Ammon's horn (tissue), 1 donor: ENCODE measurements at regions not wholly inside any gene's neighbourhood (a gene's known extent, or its start where the extent isn't known, plus 50 kb on each side); places are given as distances from the start of the nearest gene placed in this dataset.
A peak's percentile ranks its signal among the peaks of the same experiment; 100 is the strongest.

Experiments
- DNase-seq: peaks from one replicate; pipeline ENCODE4 v3.0.0-alpha.2; 2016; ENCODE audit warnings: low spot score

- no peak for DNase-seq
Observed at GRCh38 chr2:133768658-133769435, 200.6 kb upstream of the NCKAP5 start.

DNA sequence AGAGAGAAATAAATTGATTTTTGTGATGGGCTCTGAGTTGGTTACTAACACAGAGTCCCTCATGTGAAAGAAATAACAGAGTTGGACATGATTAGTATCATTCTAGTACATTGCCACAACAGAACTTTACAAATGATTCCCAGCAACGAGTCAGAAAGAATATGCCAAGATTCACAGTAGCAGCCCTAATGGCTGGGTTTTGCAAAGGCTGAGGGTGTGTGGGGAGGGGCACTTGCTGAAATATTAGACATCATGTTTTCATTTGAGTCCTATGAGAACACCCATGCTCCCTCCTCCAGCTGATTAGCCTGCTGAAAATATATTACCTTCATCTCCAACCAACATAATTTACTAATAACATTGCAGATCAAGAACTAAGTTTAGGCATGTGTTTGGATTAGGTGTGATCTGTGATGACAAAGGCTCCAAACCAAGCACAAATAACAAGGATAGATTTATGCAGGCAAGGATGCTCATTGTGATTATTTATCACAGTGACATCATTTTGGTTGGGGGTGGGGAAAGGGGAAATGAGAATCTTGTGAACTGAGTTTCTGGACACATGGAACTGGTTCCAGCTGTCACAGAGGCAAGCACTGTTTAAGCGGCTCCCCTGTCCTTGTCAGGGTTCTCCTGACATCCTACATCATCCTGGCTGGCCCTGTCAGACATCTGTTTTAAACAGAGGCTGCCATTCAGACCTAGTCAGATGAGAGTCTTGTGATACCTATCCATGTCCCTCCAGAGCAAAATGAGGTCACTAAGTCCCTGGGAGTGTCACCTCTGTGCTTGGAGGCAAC lies 205.8 kb upstream of the NCKAP5 start:
- peak; percentile 61 for DNase-seq

GRCh38 chr2:133774654-133775015 lies 206.4 kb upstream of the NCKAP5 start:
- DNase-seq = peak; percentile 64

DNA sequence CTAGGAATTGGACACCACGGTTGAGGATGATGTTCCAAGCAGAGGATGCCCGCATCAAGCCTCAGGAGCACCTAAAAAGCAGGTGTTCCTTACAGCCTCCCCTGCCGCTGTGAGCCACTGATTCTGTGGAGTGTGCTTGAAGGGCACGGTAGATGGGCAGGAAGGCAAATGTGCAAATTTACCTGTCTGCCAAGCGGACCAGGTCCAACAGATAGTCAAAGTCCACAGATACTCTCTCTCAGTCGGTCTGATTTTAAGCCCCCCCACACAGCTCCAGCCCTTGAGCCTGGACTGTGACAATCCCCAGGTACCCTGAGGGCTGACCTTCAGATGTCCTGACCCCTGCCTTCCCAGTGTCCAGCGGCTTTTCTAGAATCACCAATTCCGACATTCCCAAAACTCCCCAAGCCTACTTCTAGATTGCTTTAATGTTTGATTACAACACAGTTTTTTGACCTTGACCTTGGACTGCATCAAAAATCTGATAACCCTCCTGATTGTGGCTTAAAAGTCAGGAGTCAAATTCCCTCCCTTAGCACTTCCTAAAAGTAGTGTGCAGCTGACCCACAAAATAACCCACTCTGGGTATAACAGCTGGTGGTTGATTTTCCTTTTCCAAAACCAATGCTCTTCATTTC lies 208.8 kb upstream of the NCKAP5 start:
- no peak for DNase-seq

- no peak for DNase-seq
Observed at GRCh38 chr2:133777574-133777960, 209.3 kb upstream of the NCKAP5 start.

DNA sequence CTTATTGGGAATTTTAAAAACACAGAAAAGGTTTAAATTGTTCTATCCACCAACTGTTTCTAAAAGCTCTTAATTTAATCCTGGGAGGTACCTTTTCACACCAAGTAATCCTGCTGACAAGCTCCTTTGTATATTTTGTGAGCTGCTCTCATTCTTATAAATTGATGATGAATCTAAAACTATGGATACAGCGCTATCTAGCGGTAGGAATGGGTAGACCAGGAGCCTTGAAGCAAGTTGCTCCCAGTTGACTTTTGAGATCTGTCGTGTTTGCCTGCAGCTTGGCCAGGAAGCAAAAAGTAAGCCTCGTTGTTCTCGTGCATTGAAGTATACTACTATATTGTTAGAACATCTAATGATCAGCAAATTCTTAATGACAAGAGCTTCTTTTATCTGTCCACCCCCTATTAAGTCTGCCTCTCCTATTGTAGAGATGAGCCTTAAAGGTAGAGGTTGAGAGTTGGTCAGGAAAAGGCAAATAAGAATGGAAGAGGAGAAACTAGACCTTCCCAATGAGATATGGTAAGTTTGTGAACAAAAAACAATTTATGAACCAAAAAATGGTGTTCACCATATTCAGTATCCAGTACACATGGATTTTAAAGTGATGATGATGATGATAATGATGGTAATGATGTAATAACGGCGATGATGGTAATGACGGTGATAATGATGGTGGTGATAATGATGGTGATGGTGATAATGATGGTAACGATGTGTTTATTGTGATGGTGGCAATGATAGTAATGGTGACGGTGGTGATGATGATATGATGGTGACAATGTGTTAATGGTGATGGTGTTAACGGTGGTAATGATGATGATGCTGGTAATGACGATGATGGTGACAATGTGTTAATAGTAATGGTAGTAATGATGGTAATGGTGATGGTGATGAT lies 212.1 kb upstream of the NCKAP5 start:
- peak; percentile 90 for DNase-seq

DNA sequence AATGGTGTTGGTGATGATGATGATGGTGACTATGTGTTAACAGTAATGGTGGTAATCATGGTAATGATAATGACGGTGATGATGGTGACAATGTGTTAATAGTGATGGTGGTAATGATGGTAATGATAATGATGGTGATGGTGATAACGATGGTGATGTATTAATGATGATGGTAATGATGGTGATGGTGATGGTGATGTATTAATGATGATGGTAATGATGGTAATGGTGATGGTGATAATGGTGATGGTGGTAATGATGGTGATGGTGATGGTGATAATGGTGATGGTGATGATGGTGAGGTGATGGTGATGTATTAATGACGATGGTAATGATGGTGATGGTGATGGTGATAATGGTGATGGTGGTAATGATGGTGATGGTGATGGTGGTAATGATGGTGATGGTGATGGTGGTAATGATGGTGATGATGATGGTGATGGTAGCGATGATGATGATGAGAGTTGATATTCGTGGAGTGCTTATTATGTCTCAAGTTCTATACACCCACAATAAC lies 212.8 kb upstream of the NCKAP5 start:
- no peak for DNase-seq

DNA sequence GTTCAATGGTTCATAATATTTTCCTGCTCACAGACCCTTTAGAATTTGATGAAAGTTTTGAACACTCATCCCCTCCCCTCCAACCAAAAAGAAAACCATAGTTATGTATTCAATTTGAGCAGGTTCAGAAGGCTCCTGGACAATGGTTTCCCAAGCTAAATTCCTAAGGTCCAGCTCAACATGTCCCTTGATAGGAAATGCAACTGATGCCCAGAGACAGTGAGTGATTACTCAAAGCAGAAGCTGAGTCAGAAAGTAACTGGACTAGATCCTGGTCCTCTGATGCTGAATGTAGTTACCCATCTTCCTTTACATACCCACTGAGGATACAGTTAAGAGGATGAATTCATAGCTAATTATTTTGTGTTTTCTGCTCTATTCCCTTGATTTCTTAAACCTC lies 218.9 kb upstream of the NCKAP5 start:
- no peak for DNase-seq

DNA sequence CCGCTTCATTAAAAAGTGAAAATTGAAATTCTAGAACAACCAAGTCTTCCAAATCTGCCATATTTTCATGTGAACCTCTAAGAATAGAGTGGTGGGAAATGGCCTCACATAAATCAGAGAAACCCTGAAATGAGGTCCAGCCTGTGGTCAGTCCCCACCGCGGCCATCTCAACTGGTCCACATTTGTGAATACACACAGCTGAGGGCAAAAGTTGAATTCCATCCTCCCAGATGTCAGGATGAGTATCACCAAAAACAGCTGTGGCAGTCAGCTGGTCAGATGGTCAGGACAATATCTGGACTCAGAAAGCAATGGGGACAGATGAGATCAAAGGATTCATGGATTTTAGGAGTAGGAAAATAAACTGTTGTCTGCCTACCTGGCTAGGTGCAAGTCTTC lies 219.4 kb upstream of the NCKAP5 start:
- DNase-seq = no peak

- DNase-seq = no peak
Observed at GRCh38 chr2:133788386-133788785, 220.1 kb upstream of the NCKAP5 start.

DNA sequence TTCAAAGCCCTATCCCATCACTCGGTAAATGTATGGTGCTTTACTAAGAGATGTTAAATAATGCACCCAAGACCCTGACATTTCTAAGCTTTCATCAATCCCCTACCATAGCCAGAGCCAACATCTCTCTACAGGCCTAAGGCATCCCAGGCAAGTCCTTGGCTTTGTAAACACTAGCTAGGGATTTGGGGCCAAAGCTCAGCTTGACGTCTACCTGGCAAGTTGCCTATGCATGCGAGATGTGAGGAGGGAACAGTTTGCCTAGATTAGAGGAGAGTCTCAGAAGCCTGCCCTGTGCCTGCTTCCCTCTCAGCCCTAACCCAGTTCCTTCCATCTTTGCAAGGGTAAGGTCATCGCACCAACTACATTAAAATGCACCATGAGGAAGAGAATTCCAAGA lies 221.5 kb upstream of the NCKAP5 start:
- DNase-seq = no peak

- DNase-seq = no peak
Observed at GRCh38 chr2:133790711-133791110, 222.4 kb upstream of the NCKAP5 start.

- no peak for DNase-seq
Observed at GRCh38 chr2:133791191-133791590, 222.9 kb upstream of the NCKAP5 start.

- DNase-seq = no peak
Observed at GRCh38 chr2:133792223-133792622, 224.0 kb upstream of the NCKAP5 start.

GRCh38 chr2:133794114-133794513 lies 225.9 kb upstream of the NCKAP5 start:
- no peak for DNase-seq

DNA sequence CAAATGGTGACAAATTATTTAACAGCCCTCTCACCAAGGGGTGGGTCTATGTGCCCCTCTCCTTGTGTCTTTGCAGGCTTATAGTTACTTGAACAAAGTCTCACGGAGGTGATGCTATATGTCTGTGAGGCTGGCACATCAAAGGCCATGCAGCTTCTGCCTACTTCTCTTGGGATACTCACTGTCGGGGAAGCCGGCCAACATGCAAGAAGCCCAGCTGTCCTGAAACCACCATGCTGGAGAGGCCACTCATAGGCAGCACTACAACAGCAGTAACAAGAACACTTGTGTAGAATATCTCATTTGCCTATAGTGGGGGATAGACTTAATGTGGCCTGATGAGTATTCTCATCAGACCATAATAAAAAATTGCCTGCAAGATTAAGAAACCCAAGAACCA lies 233.7 kb upstream of the NCKAP5 start:
- no peak for DNase-seq

- DNase-seq = peak; percentile 20
Observed at GRCh38 chr2:133802409-133803039, 234.3 kb upstream of the NCKAP5 start.

DNA sequence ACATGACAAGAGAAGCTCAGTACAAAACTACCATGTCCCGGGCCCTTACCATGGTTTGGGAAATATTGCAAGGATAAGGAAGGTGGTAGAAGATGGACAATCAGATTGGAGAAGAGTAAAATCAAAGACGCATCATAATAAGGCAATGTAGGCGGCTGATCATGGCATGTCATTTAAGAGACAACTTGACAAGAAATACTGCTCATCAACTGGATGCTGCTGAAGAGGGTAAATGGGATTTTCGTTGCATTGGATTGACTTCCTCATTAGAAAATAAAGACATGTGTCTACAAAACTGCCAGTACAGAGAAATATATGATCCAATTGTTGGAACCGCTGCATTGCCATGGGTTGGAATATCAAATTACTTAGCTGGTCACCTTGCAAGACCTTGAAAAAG lies 238.3 kb upstream of the NCKAP5 start:
- DNase-seq = no peak

DNA sequence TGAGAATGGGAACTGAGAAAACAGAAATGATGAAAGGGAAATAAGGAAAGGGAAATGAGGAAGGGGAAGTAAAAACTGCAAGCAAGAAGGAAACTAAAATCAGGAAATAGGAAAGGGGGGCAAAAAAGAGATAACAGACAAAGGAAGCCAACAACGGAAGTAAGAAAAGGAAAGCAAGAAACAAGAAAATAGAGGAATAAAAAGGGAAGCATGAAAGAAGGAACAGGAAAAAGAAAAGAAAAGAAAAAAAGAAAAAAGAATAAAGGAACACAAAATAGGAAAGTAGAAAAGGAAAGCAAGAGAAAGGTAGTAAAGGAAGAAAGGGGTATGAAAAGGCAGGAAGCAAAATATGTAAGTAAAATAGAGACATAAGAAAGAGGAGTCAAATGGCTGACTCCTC lies 241.2 kb upstream of the NCKAP5 start:
- no peak for DNase-seq

GRCh38 chr2:133810559-133810958 lies 242.3 kb upstream of the NCKAP5 start:
- no peak for DNase-seq

GRCh38 chr2:133811409-133812125 lies 243.3 kb upstream of the NCKAP5 start:
- no peak for DNase-seq
